ENCODE measurements at regions not wholly inside any gene's neighbourhood (a gene's known extent, or its start where the extent isn't known, plus 50 kb on each side); places are given as distances from the start of the nearest gene placed in this dataset.

DNA sequence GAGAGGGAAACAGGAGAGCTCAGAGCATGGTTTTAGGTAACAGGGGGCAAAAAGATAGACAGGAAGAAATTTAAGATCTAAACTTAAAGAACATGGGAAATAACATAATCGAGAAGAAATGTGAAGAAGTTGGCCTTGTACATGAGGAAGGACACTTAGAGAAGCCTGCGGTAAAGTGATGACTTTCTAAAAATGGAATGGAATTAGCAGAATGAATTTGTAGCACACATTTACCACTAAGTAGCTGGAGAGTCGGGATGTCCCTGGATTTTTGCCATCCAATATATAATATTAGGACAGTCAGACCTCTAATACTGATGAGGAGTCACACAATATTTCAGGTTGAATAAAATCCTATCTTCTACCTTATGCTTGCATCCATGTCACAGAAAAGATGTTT lies 77.7 kb upstream of the C1orf87 start:
- no peak for TF ChIP-seq NR2C2 (CRISPR knock-in tag; IDR thresholded peaks at IDR 0.05)
- TF ChIP-seq, protein P1, sequence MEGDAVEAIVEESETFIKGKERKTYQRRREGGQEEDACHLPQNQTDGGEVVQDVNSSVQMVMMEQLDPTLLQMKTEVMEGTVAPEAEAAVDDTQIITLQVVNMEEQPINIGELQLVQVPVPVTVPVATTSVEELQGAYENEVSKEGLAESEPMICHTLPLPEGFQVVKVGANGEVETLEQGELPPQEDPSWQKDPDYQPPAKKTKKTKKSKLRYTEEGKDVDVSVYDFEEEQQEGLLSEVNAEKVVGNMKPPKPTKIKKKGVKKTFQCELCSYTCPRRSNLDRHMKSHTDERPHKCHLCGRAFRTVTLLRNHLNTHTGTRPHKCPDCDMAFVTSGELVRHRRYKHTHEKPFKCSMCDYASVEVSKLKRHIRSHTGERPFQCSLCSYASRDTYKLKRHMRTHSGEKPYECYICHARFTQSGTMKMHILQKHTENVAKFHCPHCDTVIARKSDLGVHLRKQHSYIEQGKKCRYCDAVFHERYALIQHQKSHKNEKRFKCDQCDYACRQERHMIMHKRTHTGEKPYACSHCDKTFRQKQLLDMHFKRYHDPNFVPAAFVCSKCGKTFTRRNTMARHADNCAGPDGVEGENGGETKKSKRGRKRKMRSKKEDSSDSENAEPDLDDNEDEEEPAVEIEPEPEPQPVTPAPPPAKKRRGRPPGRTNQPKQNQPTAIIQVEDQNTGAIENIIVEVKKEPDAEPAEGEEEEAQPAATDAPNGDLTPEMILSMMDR (IDR thresholded peaks at IDR 0.05): no peak
- no peak for TF ChIP-seq ESRRA (CRISPR knock-in tag; IDR thresholded peaks at IDR 0.05; ENCODE audit: borderline replicate concordance)
- TF ChIP-seq, protein P2, sequence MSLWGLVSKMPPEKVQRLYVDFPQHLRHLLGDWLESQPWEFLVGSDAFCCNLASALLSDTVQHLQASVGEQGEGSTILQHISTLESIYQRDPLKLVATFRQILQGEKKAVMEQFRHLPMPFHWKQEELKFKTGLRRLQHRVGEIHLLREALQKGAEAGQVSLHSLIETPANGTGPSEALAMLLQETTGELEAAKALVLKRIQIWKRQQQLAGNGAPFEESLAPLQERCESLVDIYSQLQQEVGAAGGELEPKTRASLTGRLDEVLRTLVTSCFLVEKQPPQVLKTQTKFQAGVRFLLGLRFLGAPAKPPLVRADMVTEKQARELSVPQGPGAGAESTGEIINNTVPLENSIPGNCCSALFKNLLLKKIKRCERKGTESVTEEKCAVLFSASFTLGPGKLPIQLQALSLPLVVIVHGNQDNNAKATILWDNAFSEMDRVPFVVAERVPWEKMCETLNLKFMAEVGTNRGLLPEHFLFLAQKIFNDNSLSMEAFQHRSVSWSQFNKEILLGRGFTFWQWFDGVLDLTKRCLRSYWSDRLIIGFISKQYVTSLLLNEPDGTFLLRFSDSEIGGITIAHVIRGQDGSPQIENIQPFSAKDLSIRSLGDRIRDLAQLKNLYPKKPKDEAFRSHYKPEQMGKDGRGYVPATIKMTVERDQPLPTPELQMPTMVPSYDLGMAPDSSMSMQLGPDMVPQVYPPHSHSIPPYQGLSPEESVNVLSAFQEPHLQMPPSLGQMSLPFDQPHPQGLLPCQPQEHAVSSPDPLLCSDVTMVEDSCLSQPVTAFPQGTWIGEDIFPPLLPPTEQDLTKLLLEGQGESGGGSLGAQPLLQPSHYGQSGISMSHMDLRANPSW (CRISPR knock-in tag; conservative IDR thresholded peaks at IDR 0.05; ENCODE audit: low read depth): no peak
- TF ChIP-seq, protein P3, sequence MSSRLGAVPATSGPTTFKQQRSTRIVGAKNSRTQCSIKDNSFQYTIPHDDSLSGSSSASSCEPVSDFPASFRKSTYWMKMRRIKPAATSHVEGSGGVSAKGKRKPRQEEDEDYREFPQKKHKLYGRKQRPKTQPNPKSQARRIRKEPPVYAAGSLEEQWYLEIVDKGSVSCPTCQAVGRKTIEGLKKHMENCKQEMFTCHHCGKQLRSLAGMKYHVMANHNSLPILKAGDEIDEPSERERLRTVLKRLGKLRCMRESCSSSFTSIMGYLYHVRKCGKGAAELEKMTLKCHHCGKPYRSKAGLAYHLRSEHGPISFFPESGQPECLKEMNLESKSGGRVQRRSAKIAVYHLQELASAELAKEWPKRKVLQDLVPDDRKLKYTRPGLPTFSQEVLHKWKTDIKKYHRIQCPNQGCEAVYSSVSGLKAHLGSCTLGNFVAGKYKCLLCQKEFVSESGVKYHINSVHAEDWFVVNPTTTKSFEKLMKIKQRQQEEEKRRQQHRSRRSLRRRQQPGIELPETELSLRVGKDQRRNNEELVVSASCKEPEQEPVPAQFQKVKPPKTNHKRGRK (CRISPR knock-in tag; IDR thresholded peaks at IDR 0.05; ENCODE audit: borderline replicate concordance): no peak
- TF ChIP-seq TEAD4 (CRISPR knock-in tag; IDR thresholded peaks at IDR 0.05): no peak
